ENCODE measurements at regions not wholly inside any gene's neighbourhood (a gene's known extent, or its start where the extent isn't known, plus 50 kb on each side); places are given as distances from the start of the nearest gene placed in this dataset.
"Not testable (repeated sequence)": the region's sequence is repeated elsewhere in the genome, so short reads cannot be mapped to it uniquely, and the experiment has no call there.

DNA sequence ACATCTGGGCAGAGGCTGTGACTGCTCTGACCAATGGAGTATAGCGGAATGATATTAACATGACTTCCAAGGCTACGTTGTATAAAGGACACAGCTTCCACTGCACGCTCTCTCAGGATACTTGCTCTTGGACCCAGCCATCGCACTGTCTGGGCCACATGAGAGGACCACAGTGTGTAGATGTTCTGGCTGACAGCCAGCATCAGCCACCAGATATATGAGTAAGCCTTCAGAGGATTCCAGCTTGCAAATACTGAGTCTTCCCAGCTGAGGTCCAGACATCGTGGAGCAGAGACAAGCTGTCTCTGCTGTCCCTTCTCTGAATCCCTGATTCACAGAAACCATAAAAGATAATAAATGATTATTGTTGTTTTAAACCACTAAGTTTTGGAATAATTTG, 146.8 kb upstream of the USP9X start:
- no peak for DNase-seq (ENCODE audit: low spot score in 2 of 2)
- Mint-ChIP-seq H3K9me3 (no peaks in the 10 kb centered on the region), H3K27ac (peak overlapping the region; percentile 39), H3K4me1 (peaks cover 4% of the 10 kb centered on the region), H3K36me3 (no peaks in the 10 kb centered on the region), H3K4me3 (no peak overlapping the region)
- ATAC-seq: no peak

DNA sequence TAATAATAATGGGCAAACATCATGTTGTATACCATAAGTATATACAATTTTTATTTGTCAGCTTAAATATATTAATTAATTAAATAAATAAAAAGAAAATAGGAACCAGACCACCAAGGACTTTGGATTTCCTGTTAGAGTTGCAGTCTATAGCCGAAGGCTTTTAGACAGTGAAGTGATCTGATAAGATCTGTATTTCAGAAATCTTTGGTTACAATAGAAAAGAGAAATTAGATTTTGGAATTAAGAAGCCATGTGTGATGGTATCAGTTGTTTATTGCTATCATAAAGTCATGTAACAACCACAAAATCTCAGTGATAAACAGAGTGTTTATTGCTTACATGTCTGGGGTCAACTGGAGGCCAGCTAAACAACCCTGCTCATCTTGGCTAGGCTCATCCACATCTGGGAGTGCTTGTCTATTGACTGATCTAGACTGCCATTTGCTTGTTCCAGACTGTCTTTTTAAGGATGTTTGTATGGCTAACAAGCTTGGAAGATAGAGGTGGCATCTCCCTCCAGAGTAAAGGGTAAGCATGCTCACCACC, 142.1 kb upstream of the USP9X start:
- Mint-ChIP-seq H3K36me3 (no peaks in the 10 kb centered on the region), H3K4me3 (no peak overlapping the region), H3K4me1 (no peaks in the 10 kb centered on the region), H3K27ac (no peak overlapping the region), H3K9me3 (no peaks in the 10 kb centered on the region)
- ATAC-seq: no peak
- no peak for DNase-seq (ENCODE audit: low spot score in 2 of 2)

DNA sequence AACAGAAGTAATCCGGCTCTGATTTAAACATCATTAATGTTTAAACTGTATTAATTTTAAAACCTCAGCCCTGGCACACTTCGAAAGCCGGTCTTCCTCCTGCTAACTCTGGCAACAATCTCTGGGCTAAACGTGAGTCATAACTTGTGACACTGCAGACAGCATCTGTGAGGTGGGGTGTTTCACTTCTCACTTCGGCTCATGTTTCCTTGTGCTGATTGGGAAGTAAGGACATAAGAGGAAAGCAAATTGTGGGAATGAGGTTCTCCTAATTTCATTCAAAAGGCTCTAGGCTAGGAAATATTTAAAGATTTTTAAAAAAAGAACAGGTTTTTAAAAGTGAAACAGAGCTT, 139.9 kb upstream of the USP9X start:
- DNase-seq (ENCODE audit: low spot score in 2 of 2): no peak
- no peaks in the 10 kb centered on the region for H3K36me3 Mint-ChIP-seq
- no peak overlapping the region for H3K27ac Mint-ChIP-seq
- peak; percentile 44 for ATAC-seq
- no peak overlapping the region for H3K4me3 Mint-ChIP-seq
- no peaks in the 10 kb centered on the region for H3K4me1 Mint-ChIP-seq
- no peaks in the 10 kb centered on the region for H3K9me3 Mint-ChIP-seq

GRCh38 chrX:40947276-40947675, 138.0 kb upstream of the USP9X start:
- Mint-ChIP-seq H3K9me3 (peaks cover 5% of the 10 kb centered on the region), H3K4me3 (no peak overlapping the region), H3K27ac (no peak overlapping the region), H3K36me3 (no peaks in the 10 kb centered on the region), H3K4me1 (peaks cover 13% of the 10 kb centered on the region)
- DNase-seq (ENCODE audit: low spot score in 2 of 2): no peak
- ATAC-seq: no peak

- no peak for ATAC-seq
- DNase-seq (ENCODE audit: low spot score in 2 of 2): no peak
- H3K4me3 Mint-ChIP-seq: no peak overlapping the region
- H3K27ac Mint-ChIP-seq: no peak overlapping the region
- peaks cover 18% of the 10 kb centered on the region for H3K4me1 Mint-ChIP-seq
- H3K36me3 Mint-ChIP-seq: no peaks in the 10 kb centered on the region
- H3K9me3 Mint-ChIP-seq: peaks cover 5% of the 10 kb centered on the region
Measured at GRCh38 chrX:40949071-40949470, 136.2 kb upstream of the USP9X start.

DNA sequence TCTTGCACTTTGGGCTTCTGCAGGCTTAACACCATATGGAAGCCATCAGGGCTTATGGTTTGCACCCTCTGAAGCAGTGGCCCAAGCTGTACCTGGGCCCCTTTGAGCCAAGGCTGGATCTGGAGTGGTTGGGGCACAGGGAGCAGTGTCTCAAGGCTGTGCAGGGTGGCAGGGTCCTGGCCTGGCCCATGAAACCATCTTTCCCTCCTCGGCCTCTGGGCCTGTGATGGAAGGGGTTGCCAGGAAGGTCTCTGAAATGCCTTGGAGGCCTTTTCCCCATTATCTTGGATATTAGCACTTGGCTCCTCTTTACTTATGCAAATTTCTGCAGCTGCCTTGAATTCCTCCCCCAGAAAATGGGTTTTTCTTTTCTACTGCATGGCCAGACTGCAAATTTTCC, 134.7 kb upstream of the USP9X start:
- Mint-ChIP-seq H3K36me3 (no peaks in the 10 kb centered on the region), H3K4me3 (no peak overlapping the region), H3K4me1 (peaks cover 18% of the 10 kb centered on the region), H3K27ac (no peak overlapping the region), H3K9me3 (peaks cover 5% of the 10 kb centered on the region)
- ATAC-seq (no peak), DNase-seq (ENCODE audit: low spot score in 2 of 2) (no peak)

GRCh38 chrX:40951407-40951806, 133.8 kb upstream of the USP9X start:
- not testable (repeated sequence) for H3K9me3 Mint-ChIP-seq; H3K4me3 Mint-ChIP-seq; H3K36me3 Mint-ChIP-seq; ATAC-seq; DNase-seq (ENCODE audit: low spot score in 2 of 2)
- Mint-ChIP-seq H3K27ac (peak overlapping the region; percentile 45), H3K4me1 (peaks cover 18% of the 10 kb centered on the region)

DNA sequence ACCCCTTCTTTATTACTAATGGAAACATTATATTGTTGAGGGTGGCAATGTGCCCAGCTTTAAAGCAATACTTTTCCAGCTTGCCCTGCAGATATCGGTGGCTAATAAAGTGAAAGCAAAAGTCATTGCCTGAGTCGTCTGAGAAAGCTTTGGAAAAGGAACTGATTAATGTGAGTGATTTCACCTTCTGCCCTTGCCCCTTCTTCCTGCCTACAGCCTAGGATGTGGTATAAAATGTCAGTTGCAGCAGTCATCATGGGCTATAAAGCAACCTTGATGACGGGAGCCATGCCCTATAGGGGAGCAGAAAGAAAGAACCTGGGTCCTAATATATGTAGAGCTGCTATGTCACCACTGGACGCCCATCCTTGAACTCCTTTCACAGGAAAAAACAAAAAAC, 132.4 kb upstream of the USP9X start:
- DNase-seq (ENCODE audit: low spot score in 2 of 2): no peak
- H3K36me3 Mint-ChIP-seq: no peaks in the 10 kb centered on the region
- peak overlapping the region; percentile 11 for H3K4me3 Mint-ChIP-seq
- peaks cover 5% of the 10 kb centered on the region for H3K9me3 Mint-ChIP-seq
- H3K4me1 Mint-ChIP-seq: peaks cover 18% of the 10 kb centered on the region
- peak overlapping the region; percentile 26 for H3K27ac Mint-ChIP-seq
- ATAC-seq: peak; percentile 79

GRCh38 chrX:40953369-40953768, 131.9 kb upstream of the USP9X start:
- peaks cover 5% of the 10 kb centered on the region for H3K9me3 Mint-ChIP-seq
- ATAC-seq (no peak), DNase-seq (ENCODE audit: low spot score in 2 of 2) (no peak)
- H3K27ac Mint-ChIP-seq: peak overlapping the region; percentile 26
- peak overlapping the region; percentile 11 for H3K4me3 Mint-ChIP-seq
- peaks cover 18% of the 10 kb centered on the region for H3K4me1 Mint-ChIP-seq
- no peaks in the 10 kb centered on the region for H3K36me3 Mint-ChIP-seq

DNA sequence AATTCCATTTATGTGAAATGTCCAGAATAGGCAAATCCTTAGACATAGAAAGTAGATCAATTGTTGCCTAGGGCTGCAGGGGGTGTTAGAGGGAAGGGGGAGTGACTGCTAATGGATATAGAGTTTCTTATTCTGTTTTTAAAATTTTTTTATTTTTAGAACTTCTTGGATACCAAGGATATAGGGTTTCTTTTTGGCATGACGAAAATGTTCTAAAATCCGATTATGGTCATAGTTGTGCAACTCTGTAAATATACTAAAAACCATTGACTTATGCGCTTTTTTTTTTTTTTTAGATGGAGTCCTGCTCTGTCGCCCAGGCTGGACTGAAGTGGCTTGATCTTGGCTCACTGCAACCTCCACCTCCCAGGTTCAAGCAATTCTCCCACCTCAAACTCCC, 125.2 kb upstream of the USP9X start:
- no peaks in the 10 kb centered on the region for H3K4me1 Mint-ChIP-seq
- ATAC-seq (no peak), DNase-seq (ENCODE audit: low spot score in 2 of 2) (no peak)
- H3K36me3 Mint-ChIP-seq: no peaks in the 10 kb centered on the region
- no peak overlapping the region for H3K4me3 Mint-ChIP-seq
- H3K9me3 Mint-ChIP-seq: no peaks in the 10 kb centered on the region
- H3K27ac Mint-ChIP-seq: no peak overlapping the region

DNA sequence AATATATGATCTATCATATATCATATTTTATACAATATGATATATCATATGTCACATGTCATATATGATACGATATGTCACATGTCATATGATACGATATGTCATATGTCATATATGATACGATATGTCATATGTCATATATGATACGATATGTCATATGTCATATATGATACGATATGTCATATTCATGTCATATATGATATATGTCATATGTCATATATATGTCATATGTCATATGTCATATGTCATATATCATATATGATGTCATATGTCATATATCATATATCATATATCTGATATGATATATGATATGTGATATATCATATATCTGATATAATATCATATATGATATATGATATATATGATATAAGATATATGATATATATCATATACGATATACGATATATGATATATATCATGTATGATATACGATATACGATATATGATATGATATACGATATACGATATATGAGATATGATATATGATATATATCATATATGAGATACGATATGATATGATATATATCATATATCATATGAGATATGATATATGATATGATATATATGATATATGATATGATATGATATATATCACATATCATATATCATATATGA, 122.3 kb upstream of the USP9X start:
- Mint-ChIP-seq H3K4me1 (no peaks in the 10 kb centered on the region), H3K36me3 (no peaks in the 10 kb centered on the region), H3K27ac (no peak overlapping the region), H3K4me3 (no peak overlapping the region), H3K9me3 (no peaks in the 10 kb centered on the region)
- ATAC-seq: no peak
- no peak for DNase-seq (ENCODE audit: low spot score in 2 of 2)

DNA sequence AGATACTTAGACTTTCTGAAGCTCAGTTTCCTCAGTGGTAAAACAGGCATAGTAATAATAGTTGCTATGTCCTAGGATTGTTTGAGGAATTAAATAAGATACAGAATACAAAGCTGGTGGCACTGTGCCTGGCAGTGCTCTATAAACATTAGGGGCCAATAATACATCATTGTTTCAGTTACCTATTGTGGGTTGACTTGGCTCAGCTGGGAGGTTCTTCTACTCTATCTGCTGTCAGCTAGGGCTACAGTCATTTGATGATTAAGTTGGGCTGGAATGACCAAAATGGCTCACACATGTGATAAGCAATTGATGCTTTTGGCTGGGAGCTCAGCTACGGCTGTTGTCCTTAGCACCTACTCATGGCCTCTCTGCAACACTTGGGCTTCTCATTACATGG, 121.2 kb upstream of the USP9X start:
- H3K27ac Mint-ChIP-seq: no peak overlapping the region
- H3K4me3 Mint-ChIP-seq: no peak overlapping the region
- DNase-seq (ENCODE audit: low spot score in 2 of 2) (no peak), ATAC-seq (no peak)
- no peaks in the 10 kb centered on the region for H3K36me3 Mint-ChIP-seq
- no peaks in the 10 kb centered on the region for H3K4me1 Mint-ChIP-seq
- H3K9me3 Mint-ChIP-seq: no peaks in the 10 kb centered on the region

- Mint-ChIP-seq H3K4me3 (no peak overlapping the region), H3K9me3 (no peaks in the 10 kb centered on the region), H3K4me1 (no peaks in the 10 kb centered on the region), H3K27ac (no peak overlapping the region), H3K36me3 (no peaks in the 10 kb centered on the region)
- ATAC-seq: no peak
- no peak for DNase-seq (ENCODE audit: low spot score in 2 of 2)
Measured at GRCh38 chrX:40964633-40965586, 120.3 kb upstream of the USP9X start.

GRCh38 chrX:40966213-40966820, 118.9 kb upstream of the USP9X start:
- Mint-ChIP-seq H3K4me1 (no peaks in the 10 kb centered on the region), H3K4me3 (no peak overlapping the region), H3K9me3 (peaks cover 3% of the 10 kb centered on the region), H3K27ac (peak overlapping the region; percentile 43), H3K36me3 (no peaks in the 10 kb centered on the region)
- ATAC-seq (no peak), DNase-seq (ENCODE audit: low spot score in 2 of 2) (no peak)

DNA sequence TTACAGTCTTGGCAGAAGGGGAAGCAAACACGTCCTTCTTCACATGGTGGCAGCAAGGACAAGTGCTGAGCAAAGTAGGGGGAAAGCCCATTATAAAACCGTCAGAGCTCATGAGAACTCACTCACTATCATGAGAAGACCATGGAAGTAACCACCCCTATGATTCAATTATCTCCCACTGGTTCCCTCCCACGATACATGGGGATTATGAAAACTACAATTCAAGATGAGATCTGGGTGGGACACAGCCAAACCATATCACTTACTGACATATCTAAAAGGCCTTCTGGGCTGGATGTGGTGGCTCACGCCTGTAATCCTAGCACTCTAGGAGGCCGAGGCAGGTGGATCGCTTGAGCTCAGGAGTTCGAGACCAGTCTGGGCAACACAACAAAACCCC, 117.1 kb upstream of the USP9X start:
- Mint-ChIP-seq H3K36me3 (no peaks in the 10 kb centered on the region), H3K27ac (no peak overlapping the region), H3K4me1 (no peaks in the 10 kb centered on the region), H3K9me3 (peaks cover 3% of the 10 kb centered on the region), H3K4me3 (no peak overlapping the region)
- DNase-seq (ENCODE audit: low spot score in 2 of 2) (no peak), ATAC-seq (no peak)
